GM13977 (cell line): ENCODE measurements at regions not wholly inside any gene's neighbourhood (a gene's known extent, or its start where the extent isn't known, plus 50 kb on each side); places are given as distances from the start of the nearest gene placed in this dataset.

Experiments used
- DNase-seq: peaks from one replicate; pipeline ENCODE4 v3.0.0; 2012; ENCODE audit warnings: low spot score
- CTCF ChIP-seq: IDR thresholded peaks from 2 replicates; pipeline ENCODE4 v1.5.1; 2012; ENCODE audit warnings: mild to moderate bottlenecking, control low read depth; ENCODE audit not compliant: insufficient read depth; ENCODE audit errors: extremely low read depth, missing control alignments
- in situ Hi-C: fragments of 300-500 bp; cut with MboI; formaldehyde crosslinking; loops from one replicate; pipeline ENCODE4 v1.12.0; 2022; ENCODE audit warnings: low sequenced_read_pairs, low pct_unique_long_range_greater_than_20kb, mixed read lengths, inconsistent platforms; ENCODE audit not compliant: unreplicated experiment

- in situ Hi-C loops = no loop called here
- no peak for TF ChIP-seq CTCF
- DNase-seq = no peak
Observed at GRCh38 chrX:805103-805670, 174.6 kb downstream of the SHOX start.

GRCh38 chrX:802846-803245 is 172.3 kb downstream of the SHOX start:
- in situ Hi-C loops = no loop called here
- DNase-seq = no peak
- TF ChIP-seq CTCF = no peak

GRCh38 chrX:799808-800207 is 169.2 kb downstream of the SHOX start:
- no peak for DNase-seq
- TF ChIP-seq CTCF = no peak
- in situ Hi-C loops = no loop called here

- no peak for DNase-seq
- TF ChIP-seq CTCF = no peak
- in situ Hi-C loops = no loop called here
Observed at GRCh38 chrX:794311-794710, 163.7 kb downstream of the SHOX start.

- no peak for DNase-seq
- in situ Hi-C loops = no loop called here
- no peak for TF ChIP-seq CTCF
Observed at GRCh38 chrX:793216-793770, 162.7 kb downstream of the SHOX start.

GRCh38 chrX:791479-792034 is 161.0 kb downstream of the SHOX start:
- DNase-seq = no peak
- TF ChIP-seq CTCF = no peak
- in situ Hi-C loops = no loop called here
